GM18502 (cell line): ENCODE measurements at regions not wholly inside any gene's neighbourhood (a gene's known extent, or its start where the extent isn't known, plus 50 kb on each side); places are given as distances from the start of the nearest gene placed in this dataset.
"Not testable (repeated sequence)": the region's sequence is repeated elsewhere in the genome, so short reads cannot be mapped to it uniquely, and the experiment has no call there.

ENCODE experiments used
- ATAC-seq: cut with Tn5 transposase; IDR thresholded peaks from one replicate; pipeline ENCODE4 v1.9.1; 2021; ENCODE audit warnings: mild to moderate bottlenecking; ENCODE audit not compliant: unreplicated experiment, poor library complexity

GRCh38 chr4:141290771-141291170 is 70.1 kb downstream of the ZNF330 start:
- ATAC-seq: no peak

GRCh38 chr4:141294306-141294705 is 73.6 kb downstream of the ZNF330 start:
- no peak for ATAC-seq

DNA sequence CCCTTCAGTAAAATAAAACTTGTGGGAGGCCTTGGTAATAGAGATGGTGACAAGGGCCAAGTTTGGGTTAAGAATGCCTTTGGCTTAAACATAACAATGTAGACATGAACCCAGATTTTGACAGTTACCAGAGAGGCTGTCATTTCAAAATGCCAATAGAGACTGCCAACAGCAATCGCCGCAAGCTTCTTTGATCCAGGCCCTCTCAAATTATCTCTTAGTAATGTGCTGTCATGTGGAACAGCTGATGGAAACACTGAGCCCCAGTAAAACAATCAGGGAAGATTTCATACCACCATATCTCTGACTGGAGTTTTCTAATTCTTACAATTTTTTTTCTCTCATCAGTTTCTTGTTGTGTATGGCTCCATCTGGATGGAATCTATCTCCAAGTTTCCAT is 80.5 kb downstream of the ZNF330 start:
- no peak for ATAC-seq

- no peak for ATAC-seq
Observed at GRCh38 chr4:141302924-141303323, 82.2 kb downstream of the ZNF330 start.

- no peak for ATAC-seq
Observed at GRCh38 chr4:141304346-141304745, 83.7 kb downstream of the ZNF330 start.

DNA sequence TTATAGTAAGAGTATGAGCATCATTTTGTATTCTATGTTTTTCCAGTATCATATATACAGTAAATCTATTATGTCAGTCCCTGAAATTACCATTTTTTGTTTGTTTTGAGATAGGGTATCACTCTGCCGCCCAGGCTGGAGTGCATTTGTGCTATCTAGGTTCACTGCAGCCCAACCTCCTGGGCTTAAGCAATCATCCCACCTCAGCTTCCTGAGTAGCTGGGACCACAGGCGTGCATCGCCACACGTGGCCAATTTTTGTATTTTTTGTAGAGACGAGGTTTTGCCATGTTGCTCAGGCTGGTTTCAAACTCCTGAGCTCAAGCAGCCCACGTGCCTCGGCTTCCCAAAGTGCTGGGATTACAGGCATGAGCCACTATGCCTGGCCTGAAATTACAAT is 85.6 kb downstream of the ZNF330 start:
- no peak for ATAC-seq

- peak; percentile 100 for ATAC-seq
Observed at GRCh38 chr4:141307241-141307689, 86.6 kb downstream of the ZNF330 start.

DNA sequence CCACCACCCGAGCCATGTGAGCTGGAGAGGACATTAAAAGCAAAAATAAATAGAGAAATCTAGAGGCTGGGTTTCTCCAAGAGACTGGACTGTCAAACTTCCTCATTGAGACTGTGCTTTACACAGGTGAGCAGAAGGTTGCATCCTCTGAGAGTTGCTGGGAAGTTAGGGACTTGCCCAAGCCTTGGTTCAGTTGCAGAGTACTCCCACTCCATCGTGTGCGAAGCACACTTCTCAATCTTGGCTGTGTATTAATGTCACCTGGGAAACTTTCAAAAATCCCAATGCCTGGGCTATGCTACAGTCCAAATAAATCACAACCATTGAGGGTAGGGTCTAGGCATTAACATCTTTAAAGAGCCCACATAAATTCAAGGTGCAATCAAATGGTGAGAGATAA is 89.2 kb downstream of the ZNF330 start:
- no peak for ATAC-seq

- ATAC-seq: no peak
Observed at GRCh38 chr4:141311246-141312204, 90.8 kb downstream of the ZNF330 start.

DNA sequence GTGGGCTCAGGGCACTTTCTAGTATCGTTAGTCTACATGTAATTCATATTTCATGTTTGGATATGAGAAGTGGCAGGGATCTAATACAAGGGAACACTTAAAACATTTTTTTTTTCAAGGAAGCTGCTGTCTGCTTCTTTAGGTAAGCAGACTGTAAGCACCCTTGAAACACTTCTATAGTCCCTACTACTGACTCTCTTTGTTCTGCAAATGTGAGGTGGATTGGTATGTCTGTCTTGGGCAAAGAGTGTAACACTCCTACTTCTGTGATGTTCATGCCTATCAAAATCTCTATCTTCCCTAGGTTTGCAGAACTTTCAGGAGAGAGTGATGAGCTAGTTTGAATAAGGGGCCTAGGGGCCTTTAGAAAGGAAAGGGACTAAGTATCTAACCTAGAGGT is 93.9 kb downstream of the ZNF330 start:
- ATAC-seq: no peak

DNA sequence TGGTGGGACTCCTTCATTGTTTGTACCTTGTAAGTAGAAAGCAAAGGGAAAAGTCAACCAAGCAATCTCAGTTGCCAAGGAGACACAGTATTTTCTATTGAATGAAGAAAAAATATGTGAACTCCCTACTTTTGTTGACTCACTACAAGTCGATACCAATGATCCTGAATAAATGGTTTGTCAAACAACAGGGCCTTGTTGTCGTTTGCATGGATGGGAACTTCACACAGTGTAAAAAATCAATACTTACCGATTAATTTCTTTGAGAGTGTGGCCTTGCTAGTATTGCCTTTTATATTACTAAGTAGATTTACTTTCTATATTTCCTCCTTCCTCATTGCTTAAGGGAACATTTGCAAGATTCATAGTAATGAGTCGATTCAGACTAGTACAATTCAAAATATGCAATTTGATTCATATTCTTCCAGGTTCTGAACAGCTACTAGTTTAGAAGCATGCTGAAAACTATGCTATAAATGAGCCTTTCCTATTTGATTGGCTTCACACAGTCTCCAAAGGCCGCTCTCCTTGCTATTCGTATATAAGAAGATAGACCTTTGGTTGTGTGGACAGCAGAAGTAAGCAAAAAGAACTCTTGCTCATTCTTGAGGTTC is 108.0 kb downstream of the ZNF330 start:
- ATAC-seq: no peak

- ATAC-seq: no peak
Observed at GRCh38 chr4:141329174-141329569, 108.5 kb downstream of the ZNF330 start.

DNA sequence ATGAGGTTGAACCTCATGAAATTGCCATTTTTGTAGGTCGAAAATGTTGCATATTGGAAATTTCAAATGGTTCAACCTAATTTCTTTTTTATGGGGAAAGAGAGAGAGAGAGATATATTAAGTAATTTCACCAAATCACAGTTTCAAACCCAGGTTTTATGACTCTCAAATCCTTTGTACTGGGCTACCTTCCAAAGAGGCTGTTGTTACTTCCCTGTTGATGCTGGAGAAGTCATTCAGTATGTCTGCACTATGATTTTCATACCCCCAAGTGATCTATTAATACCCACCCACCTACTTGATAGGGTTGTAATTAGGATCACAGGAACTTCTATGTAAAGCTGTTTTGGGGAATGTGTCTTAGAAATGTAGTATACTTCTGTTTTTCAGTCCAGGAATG is 109.9 kb downstream of the ZNF330 start:
- ATAC-seq: no peak

GRCh38 chr4:141331534-141332358 is 111.1 kb downstream of the ZNF330 start:
- ATAC-seq: no peak

GRCh38 chr4:141332359-141333181 is 111.9 kb downstream of the ZNF330 start:
- ATAC-seq: not testable (repeated sequence)

- ATAC-seq: not testable (repeated sequence)
Observed at GRCh38 chr4:141333456-141334230, 112.9 kb downstream of the ZNF330 start.

GRCh38 chr4:141335166-141335565 is 114.5 kb downstream of the ZNF330 start:
- ATAC-seq: no peak

GRCh38 chr4:141338238-141338637 is 117.5 kb downstream of the ZNF330 start:
- ATAC-seq: no peak

DNA sequence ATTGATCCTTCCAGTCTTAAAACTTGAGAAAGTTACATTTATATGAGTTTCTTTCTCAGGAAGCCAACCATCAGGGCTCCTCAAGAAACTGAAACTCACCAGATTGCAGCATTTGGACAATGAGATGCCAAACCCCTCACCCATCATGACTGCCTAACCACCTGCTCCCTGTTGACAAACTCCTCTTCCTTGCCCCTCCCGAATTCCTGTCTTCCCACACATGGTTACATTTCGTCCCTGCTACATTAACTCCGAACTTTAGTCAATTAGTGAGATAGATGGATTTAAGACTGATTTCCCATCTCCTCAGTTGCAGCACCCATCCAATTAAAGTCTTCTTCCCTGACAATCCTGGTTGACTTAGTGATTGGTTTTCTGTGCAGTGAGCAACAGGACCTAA is 118.7 kb downstream of the ZNF330 start:
- ATAC-seq: no peak
